ENCODE measurements at regions not wholly inside any gene's neighbourhood (a gene's known extent, or its start where the extent isn't known, plus 50 kb on each side); places are given as distances from the start of the nearest gene placed in this dataset.
"Not testable (repeated sequence)": the region's sequence is repeated elsewhere in the genome, so short reads cannot be mapped to it uniquely, and the experiment has no call there.

DNA sequence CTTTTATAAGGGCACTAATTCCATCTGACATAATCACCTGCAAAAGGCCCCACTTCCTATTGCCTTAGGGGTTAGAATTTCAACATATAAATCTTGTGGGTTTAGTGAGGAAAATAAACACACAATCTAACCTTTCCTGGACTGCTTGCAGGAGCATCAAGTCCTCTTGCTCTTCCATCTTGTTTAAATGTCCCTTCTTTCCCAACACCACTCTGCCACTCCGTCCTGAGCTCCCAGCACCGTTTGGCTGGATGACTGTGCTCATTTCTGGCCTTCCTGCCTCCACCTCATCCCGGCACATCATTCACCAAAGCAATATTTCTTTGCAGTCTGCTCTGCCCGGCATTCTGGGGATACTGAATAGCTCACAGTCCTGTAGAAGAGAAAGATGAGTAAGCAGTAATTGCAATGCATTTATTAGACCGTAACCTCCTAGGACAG lies 247.8 kb downstream of the BCL2 start:
- DNase-seq (no peak), ATAC-seq (no peak)

DNA sequence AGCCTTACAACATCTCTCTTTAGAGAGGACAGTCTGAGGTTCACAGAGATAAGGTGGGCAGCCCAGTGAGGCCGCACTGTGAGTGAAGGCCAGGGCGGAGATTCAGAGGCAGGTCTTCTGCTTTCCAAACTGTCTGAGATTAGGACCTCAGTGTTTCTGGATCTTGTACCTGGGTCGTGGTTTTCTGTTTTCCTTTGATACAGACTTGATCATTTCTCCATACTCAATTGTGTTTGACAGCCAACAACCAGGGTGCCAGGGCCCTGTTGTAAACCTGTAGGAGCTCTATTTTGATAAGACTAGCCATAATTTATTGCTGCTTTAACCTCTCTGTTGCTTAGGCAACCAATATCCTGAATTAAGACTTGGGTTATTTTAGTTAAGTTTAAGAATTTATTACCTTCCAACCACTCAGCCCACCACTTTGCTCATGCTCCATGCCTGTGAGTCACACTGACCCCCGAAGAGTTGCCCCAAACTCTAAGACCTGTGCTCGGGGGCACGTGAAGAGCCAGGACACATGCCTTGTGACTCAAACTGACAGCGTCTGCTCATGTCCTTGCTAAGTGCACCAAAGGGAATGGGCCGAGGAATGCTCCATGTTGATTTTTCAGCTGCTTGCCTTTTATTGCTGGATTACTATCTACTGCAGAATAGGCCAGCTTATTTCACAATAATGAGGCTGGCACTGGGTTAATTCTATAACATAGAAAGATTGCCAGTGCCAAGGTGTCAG lies 248.6 kb downstream of the BCL2 start:
- DNase-seq (no peak), ATAC-seq (no peak)

DNA sequence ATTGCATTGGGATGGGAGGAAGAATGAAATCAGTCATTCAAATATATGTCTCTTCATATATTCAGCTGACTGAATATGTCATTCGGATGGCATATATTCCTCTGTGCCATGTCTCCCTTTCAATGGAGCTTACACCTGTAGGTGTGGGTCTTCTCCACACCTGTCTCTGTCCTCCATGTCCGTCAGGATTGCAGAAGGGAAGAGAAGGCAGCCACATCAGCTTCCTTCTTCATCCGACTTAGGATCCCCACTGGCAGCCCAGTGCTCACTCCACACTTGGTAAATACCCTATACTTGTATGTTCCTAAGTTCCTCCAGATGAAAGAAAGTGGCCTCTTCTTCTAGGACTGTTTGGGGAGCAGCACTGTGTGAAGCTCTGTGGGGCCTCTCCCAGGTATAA lies 250.1 kb downstream of the BCL2 start:
- ATAC-seq (no peak), DNase-seq (no peak)

DNA sequence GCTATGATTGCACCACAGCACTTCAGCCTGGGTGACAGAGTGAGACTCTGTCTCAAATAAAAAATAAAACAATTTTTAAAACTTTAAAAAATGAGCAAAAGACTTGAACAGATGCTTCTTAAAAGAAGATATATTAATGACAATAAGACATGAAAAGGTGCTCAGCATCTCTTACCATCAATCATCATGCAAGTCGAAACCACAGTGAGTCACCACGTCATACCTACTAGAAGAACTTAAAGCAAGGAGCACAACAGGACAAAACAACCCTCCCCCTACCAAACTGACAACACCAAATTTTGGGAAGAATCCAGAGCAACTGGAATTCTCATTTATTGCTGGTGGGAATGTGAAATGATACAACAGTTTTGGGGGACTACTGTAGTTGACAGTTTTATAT lies 251.6 kb downstream of the BCL2 start:
- no peak for ATAC-seq
- no peak for DNase-seq

DNA sequence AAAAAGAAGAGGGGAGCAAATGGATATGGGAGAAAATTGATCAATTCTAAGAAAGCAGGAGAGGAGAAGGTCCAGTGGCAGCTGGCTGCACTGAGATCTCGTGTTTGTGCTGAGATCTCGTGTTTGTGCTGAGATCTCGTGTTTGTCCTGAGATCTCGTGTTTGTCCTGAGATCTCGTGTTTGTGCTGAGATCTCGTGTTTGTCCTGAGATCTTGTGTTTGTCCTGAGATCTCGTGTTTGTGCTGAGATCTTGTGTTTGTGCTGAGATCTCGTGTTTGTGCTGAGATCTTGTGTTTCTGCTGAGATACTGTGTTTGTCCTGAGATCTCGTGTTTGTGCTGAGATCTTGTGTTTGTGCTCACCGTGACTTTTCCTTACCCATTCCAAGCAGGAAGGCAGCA lies 254.4 kb downstream of the BCL2 start:
- ATAC-seq (no peak), DNase-seq (no peak)

DNA sequence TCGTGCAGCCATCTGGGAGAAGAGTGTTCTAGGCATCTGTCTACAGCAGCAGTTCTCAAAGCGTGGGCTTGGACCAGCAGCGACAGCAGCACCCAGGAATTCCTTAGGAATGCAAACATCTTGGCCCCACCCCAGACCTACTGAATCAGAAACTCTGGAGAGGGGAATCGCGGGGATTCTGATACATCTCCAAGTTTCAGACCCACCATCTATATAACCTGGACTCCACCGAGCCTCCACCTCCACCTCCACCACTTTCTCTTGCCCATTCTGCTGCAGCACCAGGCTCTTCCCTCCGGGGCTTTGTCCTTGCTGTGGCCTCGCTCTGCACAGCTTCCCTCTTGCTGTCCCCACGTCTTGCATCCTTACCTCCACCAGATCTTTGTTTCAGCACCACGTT lies 256.4 kb downstream of the BCL2 start:
- no peak for ATAC-seq
- DNase-seq, result no peak

DNA sequence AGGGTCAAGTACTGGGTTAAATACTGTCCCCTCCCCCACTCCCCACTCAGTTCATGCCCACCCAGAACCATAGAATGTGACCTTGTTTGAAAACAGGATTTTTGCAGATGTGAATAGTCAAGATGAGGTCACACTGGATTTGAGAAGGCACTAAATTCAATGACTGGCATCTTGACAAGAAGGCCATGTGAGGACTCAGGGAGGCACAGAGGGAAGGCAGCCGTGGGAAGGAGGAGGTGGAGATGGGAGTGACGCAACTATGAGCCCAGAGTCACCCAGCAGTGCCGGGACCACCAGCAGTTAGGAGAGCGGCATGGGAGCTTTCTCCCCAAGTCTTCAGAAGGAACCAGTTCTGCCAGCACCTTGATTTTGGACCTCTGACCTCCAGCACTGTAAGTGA lies 257.3 kb downstream of the BCL2 start:
- no peak for DNase-seq
- no peak for ATAC-seq

DNA sequence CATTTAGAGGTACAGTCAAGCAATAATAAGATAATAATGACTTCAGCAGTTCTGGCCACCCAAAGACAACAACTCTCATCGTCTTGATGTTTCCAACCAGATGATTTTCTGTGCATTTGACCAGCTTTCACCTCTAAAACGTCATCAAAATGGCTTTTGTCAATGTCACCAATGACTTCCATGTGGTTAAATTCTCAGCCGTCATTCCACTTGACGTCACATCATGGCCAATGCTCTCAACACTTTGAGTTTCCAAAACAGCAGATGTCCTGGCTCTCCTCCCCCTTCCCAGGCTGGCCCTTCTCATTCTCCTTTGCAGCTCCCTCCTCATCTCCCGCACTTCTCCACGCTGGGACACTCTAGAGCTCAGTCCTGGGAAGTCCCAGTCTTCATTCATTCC lies 258.3 kb downstream of the BCL2 start:
- ATAC-seq, result no peak
- DNase-seq, result no peak

DNA sequence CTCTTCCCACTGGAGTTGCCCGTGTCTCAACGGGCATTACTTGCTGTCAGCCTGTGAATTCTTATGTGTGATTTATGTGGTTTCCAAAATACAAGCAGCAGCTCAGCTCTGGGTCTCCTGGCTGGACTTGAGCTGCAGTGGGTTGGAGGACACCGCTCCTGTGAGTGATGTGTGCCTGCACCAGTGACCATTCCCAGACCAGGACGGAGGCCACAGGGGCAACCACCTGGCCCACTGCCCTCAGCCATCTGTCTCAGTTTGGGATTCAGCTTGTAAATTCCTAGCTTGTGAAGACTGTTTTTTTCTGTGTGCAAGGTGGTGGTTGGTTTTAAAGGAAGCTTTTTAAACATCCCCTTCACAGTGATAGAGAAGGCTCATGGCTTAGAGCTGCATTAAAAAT lies 261.0 kb downstream of the BCL2 start:
- DNase-seq (no peak), ATAC-seq (no peak)

DNA sequence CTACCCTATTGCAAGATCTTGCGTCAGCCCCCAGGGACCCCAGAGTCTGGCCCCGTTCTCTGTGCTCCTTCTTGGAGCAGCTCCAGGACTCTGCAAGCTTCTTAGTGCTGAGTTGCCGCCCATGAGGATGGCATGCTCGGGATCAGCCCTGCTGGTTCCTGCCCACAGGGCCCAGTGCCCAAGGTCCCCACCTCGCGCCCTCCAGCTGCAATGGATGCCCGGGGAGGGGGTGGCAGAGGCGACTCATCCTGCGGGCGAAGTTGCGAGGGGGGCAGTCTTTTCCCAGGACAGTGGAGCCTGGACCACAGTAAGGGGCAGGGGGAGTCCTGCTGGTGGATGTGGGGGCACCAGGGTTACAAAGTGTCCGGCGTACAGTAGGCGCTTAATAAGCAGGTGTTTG lies 261.9 kb downstream of the BCL2 start:
- no peak for ATAC-seq
- no peak for DNase-seq

DNA sequence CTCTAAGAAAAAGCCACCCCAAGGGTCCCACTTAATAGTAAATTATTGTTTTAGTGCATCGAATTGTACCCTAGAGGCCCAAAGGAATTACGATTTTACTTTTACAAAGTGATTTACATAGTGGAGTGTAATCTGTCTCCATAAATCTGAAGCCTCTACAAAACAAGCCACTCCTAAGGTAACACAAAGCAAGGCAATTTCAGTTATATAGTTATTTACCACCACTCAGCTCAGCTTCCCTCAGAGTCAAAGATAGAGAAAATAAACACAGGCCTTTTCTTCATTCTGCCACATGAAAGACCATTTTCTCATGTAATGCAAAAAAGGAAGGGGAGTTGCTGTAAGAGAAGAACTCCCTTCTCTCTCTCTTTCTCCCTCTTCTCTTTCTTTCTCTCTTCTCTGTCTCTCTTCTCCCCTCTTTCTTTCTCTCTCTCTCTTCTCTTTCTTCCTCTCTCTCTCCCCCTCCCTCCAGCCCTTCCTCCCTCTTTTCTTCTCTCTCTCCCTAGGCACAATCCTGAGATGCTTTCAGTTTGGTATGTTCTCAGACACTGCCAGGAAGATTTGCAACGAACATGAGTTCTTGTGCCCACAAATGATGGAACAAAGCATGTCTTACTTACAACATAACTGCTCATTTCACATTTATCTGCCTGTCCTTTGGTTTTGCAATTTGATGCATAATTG lies 264.5 kb downstream of the BCL2 start:
- ATAC-seq (no peak), DNase-seq (no peak)

DNA sequence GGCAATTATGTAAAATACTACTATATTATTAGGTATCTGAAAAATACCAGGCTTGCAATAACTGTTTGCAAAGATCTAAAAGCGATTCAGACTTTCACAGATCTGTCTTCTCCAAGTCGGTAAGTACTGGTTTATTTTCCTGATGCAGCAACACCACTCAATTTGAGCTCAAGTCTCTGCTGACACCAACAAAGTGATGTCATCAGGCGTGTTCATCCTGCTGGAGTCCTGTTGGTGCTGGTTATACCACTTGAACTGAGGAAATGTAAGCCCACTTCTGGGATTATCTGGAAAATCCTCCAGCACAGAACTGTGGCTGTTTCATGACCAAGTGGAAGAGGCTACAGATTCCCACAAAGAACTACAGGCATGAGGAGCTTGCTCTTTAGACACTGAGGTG lies 267.6 kb downstream of the BCL2 start:
- ATAC-seq, result no peak
- no peak for DNase-seq

DNA sequence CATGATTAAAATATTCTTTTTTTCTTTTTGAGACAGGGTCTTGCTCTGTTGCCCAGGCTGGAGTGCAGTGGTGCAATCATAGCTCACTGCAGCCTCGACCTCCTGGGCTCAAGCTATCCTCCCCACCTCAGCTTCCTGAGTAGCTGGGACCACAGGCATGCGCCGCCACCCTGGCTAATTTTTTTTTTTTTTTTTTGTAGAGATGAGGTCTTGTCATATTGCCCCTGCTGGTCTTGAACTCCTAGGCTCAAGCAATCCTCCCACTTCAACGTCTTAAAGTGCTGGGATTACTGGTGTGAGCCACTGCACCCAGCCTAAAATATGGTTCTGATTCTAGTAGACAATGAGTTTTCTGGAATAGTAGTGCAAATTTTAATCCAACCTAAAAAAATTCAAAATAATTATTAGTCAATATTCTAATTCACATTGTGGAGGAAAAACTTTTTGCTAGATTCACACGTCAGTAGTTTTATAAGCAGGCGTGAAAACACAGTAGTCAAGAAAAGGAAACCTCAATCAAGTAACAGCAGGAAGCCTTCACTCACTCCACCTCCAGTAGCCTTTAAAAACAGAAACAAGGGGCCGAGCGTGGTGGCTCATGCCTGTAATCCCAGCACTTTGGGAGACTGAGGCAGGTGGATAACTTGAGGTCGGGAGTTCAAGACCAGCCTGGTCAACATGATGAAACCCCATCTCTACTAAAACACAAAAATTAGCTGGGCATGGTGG lies 268.7 kb downstream of the BCL2 start:
- DNase-seq, ATAC-seq: not testable (repeated sequence)

DNA sequence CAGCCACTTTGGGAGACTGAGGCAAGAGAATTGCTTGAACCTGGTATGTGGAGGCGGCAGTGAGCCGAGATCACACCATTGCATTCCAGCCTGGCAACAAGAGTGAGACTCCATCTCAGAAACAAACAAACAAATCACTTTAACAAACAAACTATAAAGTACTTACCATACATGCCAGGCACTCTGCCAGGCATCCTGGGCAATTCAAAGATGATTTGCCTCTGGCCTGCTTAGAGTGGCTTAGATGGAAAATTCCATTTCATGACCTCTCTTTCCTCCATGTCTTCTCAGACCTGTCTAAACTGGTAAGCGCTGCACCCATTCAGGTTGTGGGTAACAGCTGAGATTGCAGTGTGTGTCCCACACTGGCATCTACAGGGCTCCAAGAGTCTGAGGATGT lies 273.2 kb downstream of the BCL2 start:
- ATAC-seq (no peak), DNase-seq (no peak)

DNA sequence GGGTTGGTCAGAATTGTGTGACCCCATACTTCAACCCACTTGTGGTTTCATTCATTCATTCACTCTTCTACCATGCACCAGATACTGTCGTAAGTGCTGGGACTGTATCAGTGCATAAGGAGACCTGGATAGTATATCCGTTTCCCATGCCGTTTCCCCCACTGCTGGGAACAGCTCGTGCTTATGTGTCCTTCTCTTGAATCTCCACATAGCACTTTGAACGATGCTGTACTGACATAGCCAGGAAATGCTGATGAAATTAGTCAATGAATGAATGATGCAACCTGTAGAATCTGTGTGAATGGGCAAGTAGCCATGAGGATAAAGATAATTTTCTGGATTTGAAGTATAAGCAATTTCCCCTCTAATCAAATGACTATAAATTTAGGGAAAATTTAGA lies 276.1 kb downstream of the BCL2 start:
- no peak for ATAC-seq
- no peak for DNase-seq

DNA sequence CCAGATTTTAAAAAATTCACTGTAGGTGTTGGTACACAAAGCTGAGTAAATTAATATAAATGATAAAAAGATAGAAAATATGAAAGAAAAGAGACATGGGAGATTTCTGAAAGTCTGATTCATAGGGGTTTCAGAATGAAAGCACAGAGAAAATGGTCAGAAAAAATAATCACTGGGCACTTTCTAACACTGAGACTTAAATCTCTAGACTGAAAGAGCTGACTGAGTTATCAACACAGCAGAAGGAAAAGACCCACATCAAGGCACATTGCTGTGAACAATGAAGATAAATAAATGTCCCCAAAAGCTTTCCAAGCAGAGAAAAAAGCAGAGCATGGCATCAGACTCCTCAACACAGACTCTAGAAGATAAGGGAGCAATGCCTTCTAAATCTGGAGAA lies 277.2 kb downstream of the BCL2 start:
- ATAC-seq (no peak), DNase-seq (no peak)

DNA sequence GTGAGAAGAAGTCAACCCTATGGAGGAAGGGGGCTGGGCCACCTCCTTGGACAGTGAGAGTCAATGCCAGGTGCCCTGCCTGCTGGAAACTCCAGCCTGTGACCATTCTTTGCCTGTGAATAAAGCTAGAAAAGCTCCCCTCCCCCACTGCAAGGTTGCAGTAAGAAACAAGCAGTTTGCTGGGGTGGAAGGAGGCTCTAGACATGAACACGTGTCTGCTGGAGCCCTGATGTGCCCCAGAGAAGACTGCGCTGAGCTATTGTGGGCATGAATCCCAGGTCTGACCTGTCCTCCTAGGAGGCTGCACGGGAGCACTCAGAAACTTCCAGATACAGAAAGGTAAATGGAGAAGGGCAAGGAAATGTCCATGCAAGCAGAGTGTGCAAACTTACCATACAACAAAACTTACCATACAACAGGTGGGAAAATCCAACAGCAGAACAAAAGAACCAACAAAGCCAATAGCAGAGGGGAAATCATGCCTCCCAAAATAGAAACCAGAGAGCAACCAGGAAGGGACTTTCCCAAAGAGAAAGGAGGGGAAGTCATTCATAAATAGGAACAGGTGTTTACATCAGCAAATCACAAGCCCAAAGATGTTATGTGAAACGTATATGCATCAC lies 278.7 kb downstream of the BCL2 start:
- ATAC-seq, result peak; percentile 54

DNA sequence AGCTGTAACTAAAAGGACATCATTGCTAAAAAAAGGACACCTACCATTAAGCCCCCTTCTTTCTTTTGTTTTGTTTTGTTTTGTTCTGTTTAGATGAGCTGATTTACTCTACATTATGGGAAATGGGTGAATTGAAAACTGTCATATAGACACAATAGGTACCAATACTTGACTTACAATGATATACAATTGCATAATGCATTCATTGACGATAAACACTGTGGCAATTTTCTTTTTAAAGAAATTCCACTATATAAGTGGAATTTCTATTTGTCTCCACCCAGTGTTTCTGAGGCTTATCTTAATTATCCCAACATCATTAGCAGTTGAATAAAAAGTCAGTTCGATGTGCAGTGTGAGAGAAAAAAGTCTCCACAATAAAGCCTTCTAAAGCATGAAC lies 282.1 kb downstream of the BCL2 start:
- DNase-seq, result no peak
- no peak for ATAC-seq

More for the DNA sequence above, 278.7 kb downstream of the BCL2 start:
- no peak for DNase-seq

DNA sequence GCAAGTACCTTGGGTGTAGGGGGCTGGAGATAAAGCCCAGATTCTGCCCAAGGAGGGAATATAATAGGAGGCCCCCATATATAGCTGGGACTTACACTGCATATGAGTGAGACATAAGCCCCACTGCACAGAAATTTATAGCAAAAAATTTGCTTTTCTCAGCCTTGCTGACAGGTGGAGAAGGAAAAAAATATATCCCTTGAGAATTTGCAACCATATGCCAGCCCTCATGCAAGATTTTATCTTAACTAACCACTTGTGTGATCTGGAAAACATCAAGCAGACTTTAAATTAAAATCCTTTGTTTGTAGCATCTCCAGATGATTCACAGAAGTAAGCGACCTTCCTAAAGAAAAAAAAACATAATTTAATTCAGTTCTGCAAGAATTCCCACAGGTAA lies 288.2 kb downstream of the BCL2 start:
- no peak for ATAC-seq
- DNase-seq, result no peak
